Keratinocyte (primary cell): ENCODE measurements at regions not wholly inside any gene's neighbourhood (a gene's known extent, or its start where the extent isn't known, plus 50 kb on each side); places are given as distances from the start of the nearest gene placed in this dataset.

Source experiments
- DNase-seq: peaks from one replicate; pipeline ENCODE4 v3.0.0-alpha.2; 2011; ENCODE audit warnings: low read depth, missing footprints, low spot score
- FAIRE-seq: peaks from 2 replicates; lab custom pipeline; 2011; peaks lifted over from hg19 to GRCh38; lab: Jason Lieb, UNC
- H2AFZ ChIP-seq: 2 replicates; pipeline ENCODE4 v1.6.0; 2012; ENCODE audit warnings: low read length, control low read depth, inconsistent platforms; ENCODE audit not compliant: control insufficient read depth
- H3K27ac ChIP-seq: 2 replicates; pipeline ENCODE4 v1.5.1; 2011; ENCODE audit warnings: low read length; ENCODE audit not compliant: control insufficient read depth, insufficient read depth
- H3K27me3 ChIP-seq: 3 replicates; pipeline ENCODE4 v1.6.0; 2011; ENCODE audit warnings: low read length; ENCODE audit not compliant: control insufficient read depth, insufficient read depth; ENCODE audit errors: extremely low read depth
- H3K36me3 ChIP-seq, 2 experiments: 2 replicates in 1 of 2; 3 replicates in 1 of 2; pipeline ENCODE4 v1.5.1; 2011; ENCODE audit warnings: low read length in 2 of 2, mild to moderate bottlenecking in 1 of 2; ENCODE audit not compliant: control insufficient read depth in 2 of 2, insufficient read depth in 2 of 2; ENCODE audit errors: extremely low read depth in 1 of 2
- H3K4me1 ChIP-seq: 3 replicates; pipeline ENCODE4 v1.5.1; 2011; ENCODE audit warnings: low read length; ENCODE audit not compliant: control insufficient read depth, insufficient read depth; ENCODE audit errors: extremely low read depth
- H3K4me2 ChIP-seq: 3 replicates; pipeline ENCODE4 v1.6.0; 2011; ENCODE audit warnings: low read depth, low read length; ENCODE audit not compliant: control insufficient read depth, insufficient read depth; ENCODE audit errors: extremely low read depth
- H3K4me3 ChIP-seq, 3 experiments: fragments of 200-600 bp in 1 of 3; sonication (generic) in 1 of 3; 2 replicates in 2 of 3; 3 replicates in 1 of 3; pipeline ENCODE4 v1.5.1; 2011 to 2016; ENCODE audit warnings: low read length in 3 of 3, mild to moderate bottlenecking in 3 of 3, control low read depth in 2 of 3, inconsistent platforms in 1 of 3, low read depth in 1 of 3, mixed read lengths in 1 of 3, mixed run types in 1 of 3, moderate library complexity in 1 of 3; ENCODE audit not compliant: control insufficient read depth in 2 of 3, insufficient read depth in 2 of 3; ENCODE audit errors: extremely low read depth in 1 of 3
- H3K79me2 ChIP-seq: 2 replicates; pipeline ENCODE4 v1.6.0; 2012; ENCODE audit warnings: low read length; ENCODE audit not compliant: control insufficient read depth, insufficient read depth
- H3K9ac ChIP-seq: 3 replicates; pipeline ENCODE4 v1.6.0; 2011; ENCODE audit warnings: low read length; ENCODE audit not compliant: control insufficient read depth, insufficient read depth; ENCODE audit errors: extremely low read depth
- H3K9me1 ChIP-seq: 3 replicates; pipeline ENCODE4 v1.6.0; 2011; ENCODE audit warnings: low read length; ENCODE audit not compliant: control insufficient read depth, insufficient read depth; ENCODE audit errors: extremely low read depth
- H3K9me3 ChIP-seq: 2 replicates; pipeline ENCODE4 v1.5.1; 2012; ENCODE audit warnings: low read depth, low read length; ENCODE audit not compliant: control insufficient read depth
- H4K20me1 ChIP-seq: 3 replicates; pipeline ENCODE4 v1.6.0; 2011; ENCODE audit warnings: low read length; ENCODE audit not compliant: control insufficient read depth, insufficient read depth; ENCODE audit errors: extremely low read depth
- CTCF ChIP-seq, 3 experiments: IDR thresholded peaks in 1 of 3; conservative IDR thresholded peaks in 1 of 3; optimal IDR thresholded peaks in 1 of 3; 2 replicates in 2 of 3; 3 replicates in 1 of 3; pipeline versions ENCODE3 to v1.5.1; 2011; ENCODE audit warnings: low read length in 3 of 3, mild to moderate bottlenecking in 3 of 3, moderate library complexity in 2 of 3, control low read depth in 1 of 3, inconsistent platforms in 1 of 3; ENCODE audit not compliant: insufficient read depth in 2 of 3; ENCODE audit errors: extremely low read depth in 1 of 3
- EZH2 ChIP-seq: IDR thresholded peaks from one replicate; pipeline ENCODE4 v1.6.1; 2012; ENCODE audit warnings: inconsistent platforms, mild to moderate bottlenecking, low read length, moderate library complexity
- dilution Hi-C: fragments of 300-500 bp; cut with MboI; formaldehyde crosslinking; loops from one replicate; pipeline ENCODE4 v1.7.0; 2020; ENCODE audit warnings: low sequenced_read_pairs; ENCODE audit not compliant: extremely low pct_ligation_motif_present

GRCh38 chr5:87770601-87771121 lies 357.9 kb upstream of the CCNH start:
- H3K9me1 ChIP-seq: no peaks in the 10 kb centered on the region
- no peaks in the 10 kb centered on the region for H3K4me1 ChIP-seq
- H4K20me1 ChIP-seq: no peaks in the 10 kb centered on the region
- FAIRE-seq (no peak), DNase-seq (no peak)
- H2AFZ ChIP-seq: no peak overlapping the region
- H3K27ac ChIP-seq: no peak overlapping the region
- H3K27me3 ChIP-seq: peaks cover 5% of the 10 kb centered on the region
- no peaks in the 10 kb centered on the region for H3K9me3 ChIP-seq
- TF ChIP-seq EZH2 (no peak), CTCF (optimal IDR thresholded peaks at IDR 0.05 in 1 of 3, IDR thresholded peaks at IDR 0.05 in 1 of 3, conservative IDR thresholded peaks at IDR 0.05 in 1 of 3; ENCODE audit: extremely low read depth in 1 of 3, insufficient read depth in 2 of 3, low read length in 3 of 3) (no peak)
- H3K9ac ChIP-seq: no peak overlapping the region
- H3K4me3 ChIP-seq: no peak overlapping the region
- dilution Hi-C loops: no loop called here
- no peak overlapping the region for H3K4me2 ChIP-seq
- no peaks in the 10 kb centered on the region for H3K36me3 ChIP-seq
- no peaks in the 10 kb centered on the region for H3K79me2 ChIP-seq

- Histone ChIP-seq H2AFZ (no peak overlapping the region), H3K27me3 (peaks cover 5% of the 10 kb centered on the region), H3K4me3 (no peak overlapping the region), H3K9me1 (no peaks in the 10 kb centered on the region), H3K36me3 (no peaks in the 10 kb centered on the region), H3K27ac (no peak overlapping the region), H4K20me1 (no peaks in the 10 kb centered on the region), H3K9me3 (no peaks in the 10 kb centered on the region), H3K9ac (no peak overlapping the region), H3K4me1 (no peaks in the 10 kb centered on the region), H3K4me2 (no peak overlapping the region), H3K79me2 (no peaks in the 10 kb centered on the region)
- no peak for FAIRE-seq
- DNase-seq: no peak
- TF ChIP-seq CTCF (optimal IDR thresholded peaks at IDR 0.05 in 1 of 3, IDR thresholded peaks at IDR 0.05 in 1 of 3, conservative IDR thresholded peaks at IDR 0.05 in 1 of 3; ENCODE audit: extremely low read depth in 1 of 3, insufficient read depth in 2 of 3, low read length in 3 of 3): no peak
- no peak for TF ChIP-seq EZH2
- dilution Hi-C loops: no loop called here
Observed at GRCh38 chr5:87770016-87770570, 357.4 kb upstream of the CCNH start.
